Ascending aorta (tissue), 2 donors: ENCODE measurements at regions not wholly inside any gene's neighbourhood (a gene's known extent, or its start where the extent isn't known, plus 50 kb on each side); places are given as distances from the start of the nearest gene placed in this dataset.

ENCODE experiments used
- DNase-seq, 2 donors: peaks; one replicate each; pipeline ENCODE4 v3.0.0-alpha.2; 2019; ENCODE audit warnings: low spot score in 2 of 2
- H3K27ac ChIP-seq, 2 donors: fragments of 200-600 bp; sonication (generic); one replicate each; pipeline ENCODE4 v1.5.1; 2016 to 2017; ENCODE audit warnings: mild to moderate bottlenecking in 1 of 2
- H3K27me3 ChIP-seq: fragments of 200-600 bp; sonication (generic); one replicate; pipeline ENCODE4 v1.5.1; 2017
- H3K36me3 ChIP-seq, 2 donors: fragments of 200-600 bp; sonication (generic); one replicate each; pipeline ENCODE4 v1.5.1; 2016
- H3K4me1 ChIP-seq, 2 donors: fragments of 200-600 bp; sonication (generic); one replicate each; pipeline ENCODE4 v1.5.1; 2016 to 2017; ENCODE audit warnings: mild to moderate bottlenecking in 1 of 2
- H3K4me3 ChIP-seq, 2 donors: fragments of 200-600 bp; sonication (generic); one replicate each; pipeline ENCODE4 v1.5.1; 2016 to 2017; ENCODE audit warnings: mild to moderate bottlenecking in 1 of 2
- H3K9me3 ChIP-seq, 2 donors: fragments of 200-600 bp; sonication (generic); one replicate each; pipeline ENCODE4 v1.5.1; 2016
- CTCF ChIP-seq, 3 experiments: fragments of 200-600 bp in 2 of 3; fragments of 450-650 bp in 1 of 3; sonication (generic) in 2 of 3; IDR thresholded peaks; one replicate each; pipeline ENCODE4 v1.5.1; 2016 to 2019; ENCODE audit warnings: antibody characterized with exemption in 3 of 3, mild to moderate bottlenecking in 1 of 3, moderate library complexity in 1 of 3
- intact Hi-C: fragments of 100-400 bp; cut with DNase I; formaldehyde crosslinking; loops from one replicate; pipeline ENCODE4 v1.15.1; 2023

GRCh38 chr2:44098891-44099290, 69.8 kb upstream of the PPM1B start:
- Histone ChIP-seq H3K4me1 (no peaks in the 10 kb centered on the region), H3K36me3 (no peaks in the 10 kb centered on the region), H3K4me3 (no peak overlapping the region), H3K9me3 (no peaks in the 10 kb centered on the region), H3K27ac (no peak overlapping the region), H3K27me3 (no peaks in the 10 kb centered on the region)
- no peak for DNase-seq
- TF ChIP-seq CTCF (IDR thresholded peaks at IDR 0.05) = no peak
- intact Hi-C loops = no loop called here

DNA sequence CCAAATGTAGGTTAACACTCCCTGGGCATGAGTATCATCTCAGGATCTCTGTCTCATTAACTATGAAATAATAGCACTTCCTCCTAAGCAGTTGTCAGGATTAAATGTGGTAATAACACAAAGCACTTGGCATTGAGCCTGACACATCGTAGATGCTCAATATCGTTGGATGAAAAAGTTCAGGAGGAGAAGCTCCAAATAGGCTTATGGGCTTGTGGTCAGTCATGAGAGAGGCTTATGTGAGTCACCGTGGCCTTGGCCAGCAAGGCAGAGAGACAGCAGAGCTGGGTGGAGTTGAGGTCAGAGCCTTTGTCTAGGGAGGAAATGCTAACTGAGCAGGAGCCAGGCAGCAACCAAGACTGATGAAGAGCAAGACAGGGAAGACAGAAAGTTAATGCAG, 68.3 kb upstream of the PPM1B start:
- H3K27ac ChIP-seq = no peak overlapping the region
- peak; percentile 33 to 78 for DNase-seq
- H3K27me3 ChIP-seq = no peaks in the 10 kb centered on the region
- H3K4me3 ChIP-seq = no peak overlapping the region
- no peaks in the 10 kb centered on the region for H3K9me3 ChIP-seq
- TF ChIP-seq CTCF (IDR thresholded peaks at IDR 0.05) = no peak
- no peaks in the 10 kb centered on the region for H3K4me1 ChIP-seq
- intact Hi-C loops = no loop called here
- H3K36me3 ChIP-seq = no peaks in the 10 kb centered on the region

DNA sequence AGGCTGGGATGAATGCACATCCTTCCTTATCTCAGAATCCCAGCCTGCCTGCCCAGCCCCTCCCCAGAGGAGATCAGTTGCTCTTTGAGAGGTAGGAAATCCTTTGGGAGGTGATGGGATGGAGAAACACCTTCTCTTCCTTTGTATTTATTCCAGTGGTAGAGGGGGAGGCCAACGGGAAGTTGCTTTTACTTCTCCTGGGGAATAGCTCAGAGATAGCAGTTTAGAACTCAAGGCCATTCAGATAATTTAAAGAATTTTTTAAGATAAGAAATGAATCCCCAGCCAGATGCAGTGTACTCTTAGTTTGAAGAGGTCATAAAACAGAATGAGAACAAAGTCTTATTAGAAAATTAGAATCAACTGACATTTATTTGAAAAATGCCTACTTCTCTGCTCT, 67.4 kb upstream of the PPM1B start:
- H3K36me3 ChIP-seq = no peaks in the 10 kb centered on the region
- TF ChIP-seq CTCF (IDR thresholded peaks at IDR 0.05) = no peak
- no peak for DNase-seq
- intact Hi-C loops = no loop called here
- H3K9me3 ChIP-seq = no peaks in the 10 kb centered on the region
- H3K4me3 ChIP-seq = no peak overlapping the region
- no peak overlapping the region for H3K27ac ChIP-seq
- H3K4me1 ChIP-seq = no peaks in the 10 kb centered on the region
- no peaks in the 10 kb centered on the region for H3K27me3 ChIP-seq

DNA sequence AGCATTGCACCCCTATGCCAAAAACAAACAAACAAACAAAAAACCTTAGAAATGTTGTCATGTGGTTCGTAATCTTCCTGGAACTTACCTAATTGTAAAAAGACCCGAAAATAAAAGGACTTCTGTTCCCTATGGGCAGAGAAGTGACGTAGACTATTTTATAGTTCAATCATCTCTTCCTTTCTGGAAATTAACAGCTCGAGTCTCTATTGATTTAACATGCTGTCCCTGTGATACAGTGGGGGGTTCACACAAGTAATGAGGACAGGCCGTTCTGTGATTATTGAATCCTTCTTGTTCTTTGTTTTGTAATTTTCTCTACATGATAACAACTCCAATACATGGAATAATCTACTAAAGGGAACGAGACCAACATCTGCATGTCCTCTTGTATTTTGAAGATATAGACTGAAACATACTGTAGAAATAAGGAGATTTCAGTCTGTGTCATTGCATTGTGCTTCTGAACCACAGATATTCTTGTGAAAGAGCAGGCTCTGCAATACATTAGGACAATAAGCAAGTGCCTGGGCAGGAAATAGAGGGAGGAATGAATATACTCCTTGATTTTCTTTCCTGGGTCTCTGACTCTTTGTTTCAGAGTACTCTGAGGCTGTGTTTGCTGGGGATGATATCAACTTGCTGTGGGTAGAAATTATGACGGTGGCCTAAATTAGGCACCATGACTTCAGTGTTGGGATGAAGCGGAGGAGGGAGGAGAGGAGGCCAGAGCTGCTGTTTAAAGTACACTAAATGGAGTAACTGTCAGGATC, 65.7 kb upstream of the PPM1B start:
- H3K4me3 ChIP-seq = no peak overlapping the region
- H3K4me1 ChIP-seq = no peaks in the 10 kb centered on the region
- no peak overlapping the region for H3K27ac ChIP-seq
- no peak for DNase-seq
- H3K9me3 ChIP-seq = no peaks in the 10 kb centered on the region
- intact Hi-C loops = no loop called here
- no peaks in the 10 kb centered on the region for H3K36me3 ChIP-seq
- no peaks in the 10 kb centered on the region for H3K27me3 ChIP-seq
- TF ChIP-seq CTCF (IDR thresholded peaks at IDR 0.05) = no peak

- H3K27ac ChIP-seq = no peak overlapping the region
- intact Hi-C loops = no loop called here
These were observed 65.0 kb upstream of the PPM1B start for GRCh38 chr2:44103639-44104038.

More at GRCh38 chr2:44103639-44104038, 65.0 kb upstream of the PPM1B start:
- no peaks in the 10 kb centered on the region for H3K27me3 ChIP-seq
- no peak for DNase-seq
- TF ChIP-seq CTCF (IDR thresholded peaks at IDR 0.05) = no peak
- no peaks in the 10 kb centered on the region for H3K9me3 ChIP-seq
- H3K4me3 ChIP-seq = no peak overlapping the region
- H3K36me3 ChIP-seq = no peaks in the 10 kb centered on the region
- no peaks in the 10 kb centered on the region for H3K4me1 ChIP-seq
